Lower lobe of right lung (tissue), 2 donors: ENCODE measurements at regions not wholly inside any gene's neighbourhood (a gene's known extent, or its start where the extent isn't known, plus 50 kb on each side); places are given as distances from the start of the nearest gene placed in this dataset.
"Not testable (repeated sequence)": the region's sequence is repeated elsewhere in the genome, so short reads cannot be mapped to it uniquely, and the experiment has no call there.

Experiments used
- ATAC-seq, 2 donors: fragments of 200-7000 bp; cut with Tn5 transposase; one replicate each; pipeline ENCODE4 v1.9.1; 2020 to 2022; ENCODE audit warnings: mild to moderate bottlenecking in 2 of 2, moderate library complexity in 2 of 2
- DNase-seq: peaks from one replicate; pipeline ENCODE4 v3.0.0-alpha.2; 2020
- H3K27ac ChIP-seq: fragments of 200-600 bp; one replicate; pipeline ENCODE4 v1.8.0; 2022
- H3K27me3 ChIP-seq: fragments of 200-600 bp; one replicate; pipeline ENCODE4 v1.8.0; 2022; ENCODE audit warnings: low read depth
- H3K36me3 ChIP-seq: fragments of 200-600 bp; one replicate; pipeline ENCODE4 v1.8.0; 2022; ENCODE audit warnings: mild to moderate bottlenecking
- H3K4me1 ChIP-seq: fragments of 200-600 bp; one replicate; pipeline ENCODE4 v1.8.0; 2022
- H3K4me3 ChIP-seq: fragments of 200-600 bp; one replicate; pipeline ENCODE4 v1.8.0; 2022; ENCODE audit warnings: mild to moderate bottlenecking
- H3K9me3 ChIP-seq: fragments of 200-600 bp; one replicate; pipeline ENCODE4 v1.8.0; 2022
- CTCF ChIP-seq: fragments of 200-600 bp; IDR thresholded peaks from one replicate; pipeline ENCODE4 v1.8.0; 2022; ENCODE audit warnings: antibody characterized with exemption, mild to moderate bottlenecking
- intact Hi-C: fragments of 100-400 bp; cut with DNase I; formaldehyde crosslinking; loops from one replicate; pipeline ENCODE4 v1.11.0; 2022
- donor health status: DM: no; HTN: yes; CAD: no; lungs with severe emphysema.

- H3K27me3 ChIP-seq = no peaks in the 10 kb centered on the region
- no peak overlapping the region for H3K4me3 ChIP-seq
- no peak for DNase-seq
- H3K27ac ChIP-seq = no peak overlapping the region
- no peaks in the 10 kb centered on the region for H3K36me3 ChIP-seq
- no peak for ATAC-seq
- H3K4me1 ChIP-seq = no peaks in the 10 kb centered on the region
- intact Hi-C loops = no loop called here
- peaks cover 5% of the 10 kb centered on the region for H3K9me3 ChIP-seq
- no peak for TF ChIP-seq CTCF
These were observed 96.3 kb upstream of the ZC4H2 start for GRCh38 chrX:65072590-65072989.

- H3K4me1 ChIP-seq, H3K27ac ChIP-seq, H3K27me3 ChIP-seq, H3K36me3 ChIP-seq, intact Hi-C loops, DNase-seq, H3K4me3 ChIP-seq, H3K9me3 ChIP-seq, ATAC-seq: not testable (repeated sequence)
These were observed 82.4 kb upstream of the ZC4H2 start for GRCh38 chrX:65058626-65059025.

GRCh38 chrX:65045001-65045400 lies 68.8 kb upstream of the ZC4H2 start:
- no peak for DNase-seq
- Histone ChIP-seq H3K4me3 (no peak overlapping the region), H3K27ac (no peak overlapping the region), H3K9me3 (no peaks in the 10 kb centered on the region), H3K4me1 (no peaks in the 10 kb centered on the region), H3K36me3 (no peaks in the 10 kb centered on the region), H3K27me3 (no peaks in the 10 kb centered on the region)
- intact Hi-C loops = no loop called here
- no peak for ATAC-seq
- no peak for TF ChIP-seq CTCF

GRCh38 chrX:65035446-65035770 lies 59.2 kb upstream of the ZC4H2 start:
- H3K27me3 ChIP-seq = no peaks in the 10 kb centered on the region
- ATAC-seq (peak; percentile 74 to 75), DNase-seq (no peak)
- no peaks in the 10 kb centered on the region for H3K9me3 ChIP-seq
- intact Hi-C loops = no loop called here
- no peaks in the 10 kb centered on the region for H3K36me3 ChIP-seq
- no peak for TF ChIP-seq CTCF
- no peaks in the 10 kb centered on the region for H3K4me1 ChIP-seq
- peak overlapping the region; percentile 57 for H3K4me3 ChIP-seq
- H3K27ac ChIP-seq = peak overlapping the region; percentile 72

- ATAC-seq = peak; percentile 95 to 97
- peak; percentile 35 for TF ChIP-seq CTCF
- no peaks in the 10 kb centered on the region for H3K4me1 ChIP-seq
- H3K36me3 ChIP-seq = no peaks in the 10 kb centered on the region
- H3K27me3 ChIP-seq = no peaks in the 10 kb centered on the region
- intact Hi-C loops = no loop called here
- DNase-seq = peak; percentile 58
- H3K27ac ChIP-seq = peak within 1 kb of the TSS; percentile 72
- peak within 1 kb of the TSS; percentile 57 for H3K4me3 ChIP-seq
- H3K9me3 ChIP-seq = no peaks in the 10 kb centered on the region
These were observed 58.6 kb upstream of the ZC4H2 start, which contains the start of gene ZC3H12B for GRCh38 chrX:65034668-65035445. ZC3H12B (plus strand) TSS chrX:65034826.

GRCh38 chrX:65034292-65034667 lies 58.0 kb upstream of the ZC4H2 start:
- Histone ChIP-seq H3K4me1 (no peaks in the 10 kb centered on the region), H3K4me3 (peak overlapping the region; percentile 57), H3K36me3 (no peaks in the 10 kb centered on the region), H3K27ac (peak overlapping the region; percentile 72), H3K27me3 (no peaks in the 10 kb centered on the region), H3K9me3 (no peaks in the 10 kb centered on the region)
- ATAC-seq = peak in 1 of 2 donors; percentile 45
- no peak for TF ChIP-seq CTCF
- intact Hi-C loops = no loop called here
- no peak for DNase-seq
